ENCODE measurements at regions not wholly inside any gene's neighbourhood (a gene's known extent, or its start where the extent isn't known, plus 50 kb on each side); places are given as distances from the start of the nearest gene placed in this dataset.

DNA sequence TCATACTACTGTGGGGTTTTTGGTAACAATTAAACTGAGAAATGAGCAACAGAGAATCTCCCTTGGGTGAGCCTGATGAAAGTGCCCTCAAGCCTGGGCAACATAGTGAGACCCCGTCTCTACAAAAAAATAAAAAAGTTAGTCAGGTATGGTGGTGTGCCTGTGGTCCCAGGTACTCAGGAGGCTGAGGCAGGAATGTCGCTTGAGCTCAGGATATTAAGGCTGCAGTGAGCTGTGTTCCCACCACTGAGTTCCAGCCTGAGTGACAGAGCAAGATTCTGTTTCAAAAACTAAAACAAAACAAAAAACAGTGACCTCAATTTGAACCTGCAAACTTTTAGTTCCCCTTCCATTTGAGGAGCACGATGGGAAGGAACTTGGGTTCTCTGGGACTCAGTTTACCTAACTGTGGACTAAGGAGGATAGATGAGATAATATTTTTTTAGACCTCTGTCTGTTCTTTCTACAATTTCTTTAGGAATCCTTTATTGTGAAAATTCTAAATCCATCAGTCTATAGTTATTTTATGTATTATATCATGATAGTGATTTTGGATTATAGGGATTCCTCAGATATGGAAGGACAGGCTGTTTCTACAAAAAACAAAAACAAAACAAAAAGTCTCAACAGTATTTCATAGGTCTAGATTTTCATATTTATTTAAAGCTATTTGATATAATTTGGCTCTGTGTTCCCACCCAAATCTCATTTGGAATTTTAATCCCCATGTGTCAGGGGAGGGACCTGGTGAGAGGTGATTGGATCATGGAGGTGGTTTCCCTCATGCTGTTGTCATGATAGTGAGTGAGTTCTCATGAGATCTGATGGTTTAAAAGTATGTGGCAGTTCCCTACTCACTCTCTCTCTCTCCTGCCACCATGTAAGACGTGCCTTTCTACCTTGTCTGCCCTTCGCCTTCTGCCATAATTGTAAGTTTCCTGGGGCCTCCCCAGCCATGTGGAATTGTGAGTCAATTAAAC lies 178.6 kb downstream of the MYCN start:
- no peak for DNase-seq (ENCODE audit: low spot score)

DNA sequence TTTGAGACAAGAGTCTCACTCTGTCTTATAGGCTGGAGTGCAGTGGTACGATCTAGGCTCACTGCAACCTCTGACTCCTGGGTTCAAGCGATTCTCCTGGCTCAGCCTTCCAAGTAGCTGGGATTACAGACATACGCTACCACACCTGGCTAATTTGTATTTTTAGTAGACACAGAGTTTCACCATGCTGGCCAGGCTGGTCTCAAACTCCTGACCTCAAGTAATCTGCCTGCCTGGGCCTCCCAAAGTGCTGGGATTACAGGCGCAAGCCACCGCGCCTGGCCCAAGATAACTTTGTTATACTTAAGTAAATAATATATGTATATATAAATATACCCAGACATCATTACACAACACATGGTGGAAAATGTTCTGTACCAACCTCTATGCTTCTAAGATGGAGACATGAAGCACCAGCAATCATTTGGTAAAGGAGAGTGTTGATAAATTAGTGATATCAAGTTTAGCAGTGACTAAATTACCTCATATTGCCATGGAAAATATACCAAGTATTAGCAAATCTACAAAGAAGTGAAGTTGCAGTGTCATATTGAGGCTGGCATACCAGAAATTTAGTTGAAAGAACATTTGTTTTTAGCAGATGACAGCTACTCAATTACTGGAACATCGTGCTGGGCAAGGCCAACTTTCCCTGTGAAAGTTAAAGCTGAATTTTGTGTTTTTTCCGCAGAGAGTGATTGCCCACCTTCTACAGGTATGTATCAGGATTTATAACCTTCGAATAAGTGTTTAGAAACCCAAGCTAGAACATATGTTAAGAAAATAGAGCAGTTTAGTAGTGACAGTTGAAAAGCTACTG lies 177.7 kb downstream of the MYCN start:
- no peak for DNase-seq (ENCODE audit: low spot score)

DNA sequence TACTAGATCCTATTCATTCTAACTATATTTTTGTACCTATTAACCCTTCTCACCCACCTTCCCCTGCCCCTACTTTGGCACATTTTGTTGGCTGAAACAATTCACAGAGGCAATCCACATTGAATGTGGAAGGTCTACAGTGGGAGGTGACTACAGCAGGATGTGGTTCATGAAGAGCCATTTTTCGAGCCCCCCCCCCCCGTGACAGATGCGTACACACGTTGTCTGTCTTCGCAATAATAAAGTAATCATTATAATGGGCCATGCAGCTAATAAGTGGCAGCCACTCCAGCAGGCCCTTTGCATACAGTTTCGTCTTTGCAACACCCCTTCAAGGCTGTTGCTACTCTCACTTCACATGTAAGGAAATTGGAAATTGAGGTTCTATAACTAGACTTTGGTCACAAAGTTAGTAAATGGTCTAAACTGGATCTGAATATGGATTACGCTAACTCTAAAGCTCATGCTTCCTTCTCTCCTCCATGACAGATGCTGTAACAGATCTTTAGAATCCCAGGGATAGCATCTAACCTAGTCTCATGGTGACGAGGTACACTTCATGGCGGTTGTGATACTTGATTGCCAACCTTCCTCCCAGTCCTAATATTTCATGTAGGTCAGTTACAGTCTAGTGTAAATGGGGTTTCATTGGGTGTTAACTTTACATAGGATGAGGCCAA lies 176.8 kb downstream of the MYCN start:
- DNase-seq (ENCODE audit: low spot score), result no peak

DNA sequence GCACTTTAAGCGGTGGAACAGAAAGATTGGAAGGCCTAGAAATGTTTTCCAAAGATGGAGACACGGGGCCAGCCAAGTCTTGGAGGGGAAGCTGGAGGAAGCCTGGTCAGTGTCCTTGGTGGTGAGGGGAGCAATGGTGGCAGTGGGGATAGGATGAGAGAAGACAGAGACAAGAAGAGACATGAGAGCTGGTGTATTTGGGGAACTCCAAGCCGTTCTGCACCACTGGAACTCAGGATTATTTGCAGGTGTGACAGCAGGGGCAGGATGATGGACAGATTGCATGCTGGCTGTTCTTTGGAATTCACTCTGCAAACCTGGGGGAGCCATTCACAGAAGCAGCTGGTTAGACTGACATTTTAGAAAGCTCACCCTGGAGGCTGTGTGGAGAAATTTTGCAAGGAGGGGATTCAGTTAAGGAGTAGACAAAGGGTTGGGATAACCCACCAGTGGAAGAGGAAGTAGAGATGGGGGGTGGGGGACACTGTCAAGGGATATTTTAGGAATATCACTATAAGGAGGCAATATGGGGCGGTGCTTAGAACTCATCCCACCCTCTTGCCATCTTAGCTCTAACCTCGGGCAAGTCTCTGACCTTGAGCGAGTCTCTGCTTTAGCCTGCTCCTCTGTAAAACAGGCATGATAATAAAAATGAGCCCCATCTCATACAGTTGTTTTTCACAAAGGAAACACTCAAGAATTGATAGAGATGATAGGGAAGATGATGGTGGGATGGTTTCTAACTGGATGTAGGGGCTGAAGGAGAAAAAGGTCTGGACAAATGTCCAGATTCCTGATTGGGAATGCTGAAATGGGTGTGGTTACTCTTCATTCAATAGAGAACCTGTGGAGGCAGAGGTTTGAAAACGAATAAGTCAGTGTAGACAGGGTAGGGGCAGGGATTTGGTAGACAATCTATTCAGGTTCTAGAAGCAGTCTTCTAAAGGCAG lies 175.8 kb downstream of the MYCN start:
- DNase-seq (ENCODE audit: low spot score), result no peak

DNA sequence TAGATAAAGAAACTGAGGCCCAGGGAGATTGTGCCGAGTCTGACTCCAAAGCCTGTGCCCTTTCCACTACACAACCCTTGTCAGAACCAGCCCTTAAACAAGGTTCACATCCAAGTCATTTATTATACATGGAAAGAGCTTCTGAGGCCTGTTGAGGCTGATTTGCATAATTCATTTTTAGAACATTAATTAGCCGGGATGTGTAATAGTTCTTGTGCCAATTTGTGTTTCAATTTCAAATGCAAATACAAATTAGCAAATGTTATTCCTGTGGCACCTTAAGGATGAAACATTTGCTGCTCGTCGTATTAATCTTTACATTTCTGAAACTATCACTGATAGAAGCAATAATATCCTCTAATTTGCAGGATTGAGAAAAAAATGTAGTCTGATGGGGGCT lies 174.9 kb downstream of the MYCN start:
- no peak for DNase-seq (ENCODE audit: low spot score)

DNA sequence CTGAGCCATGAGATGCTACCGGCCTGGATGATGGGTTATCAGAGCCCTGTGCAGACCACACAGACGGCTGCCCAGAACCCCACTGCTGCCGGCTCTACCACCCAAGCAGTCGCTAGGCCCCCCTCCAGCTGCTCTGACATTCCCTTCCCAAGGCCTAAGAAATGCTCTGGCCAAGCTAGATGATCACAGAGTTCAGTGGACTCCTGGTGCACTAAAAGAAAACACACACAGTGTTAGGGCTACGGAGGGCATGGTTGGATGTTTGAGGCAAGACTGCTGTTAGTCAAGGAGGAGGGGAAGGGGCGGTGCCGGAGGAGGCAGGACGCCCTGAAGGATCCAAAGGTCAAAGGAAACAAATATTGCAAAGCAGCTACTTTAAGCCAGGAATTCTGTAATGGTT lies 174.5 kb downstream of the MYCN start:
- DNase-seq (ENCODE audit: low spot score), result no peak

DNA sequence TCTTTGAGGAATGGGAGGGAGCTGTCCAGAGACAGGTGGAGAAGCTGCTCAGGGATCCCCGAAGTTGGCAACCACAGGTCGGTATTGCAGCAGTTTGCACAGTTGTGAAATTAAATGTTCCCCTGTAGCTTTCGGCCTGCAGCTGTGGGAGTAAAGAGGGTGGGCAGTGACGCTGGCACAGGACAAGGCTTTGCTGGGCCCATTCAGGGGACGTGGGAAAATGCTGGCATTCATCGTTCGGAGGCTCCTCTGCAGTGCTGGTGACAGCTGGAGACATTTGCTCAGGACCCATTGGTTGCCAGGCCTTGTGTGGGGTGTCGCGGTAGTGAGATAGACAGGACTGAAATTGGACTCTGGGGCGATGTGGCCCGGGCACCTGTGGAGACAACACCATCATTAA lies 173.7 kb downstream of the MYCN start:
- DNase-seq (ENCODE audit: low spot score), result no peak

DNA sequence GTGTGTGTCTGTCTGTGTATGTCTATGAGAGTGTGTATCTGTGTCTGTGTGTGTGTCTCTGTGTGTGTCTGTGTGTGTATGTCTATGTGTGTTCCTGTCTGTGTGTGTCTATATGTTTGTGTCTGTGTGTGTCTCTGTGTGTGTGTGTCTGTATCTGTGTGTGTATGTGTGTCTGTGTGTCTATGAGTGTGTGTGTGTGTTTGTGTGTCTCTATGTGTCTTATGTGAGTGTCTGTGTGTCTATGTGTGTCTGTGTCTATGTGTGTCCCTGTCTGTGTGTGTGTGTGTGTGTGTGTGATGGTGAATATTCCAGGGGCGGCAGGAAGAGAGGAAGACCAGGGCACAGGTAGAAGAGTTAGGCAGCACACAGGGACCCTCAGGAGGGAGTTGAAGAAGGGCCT lies 173.2 kb downstream of the MYCN start:
- no peak for DNase-seq (ENCODE audit: low spot score)

DNA sequence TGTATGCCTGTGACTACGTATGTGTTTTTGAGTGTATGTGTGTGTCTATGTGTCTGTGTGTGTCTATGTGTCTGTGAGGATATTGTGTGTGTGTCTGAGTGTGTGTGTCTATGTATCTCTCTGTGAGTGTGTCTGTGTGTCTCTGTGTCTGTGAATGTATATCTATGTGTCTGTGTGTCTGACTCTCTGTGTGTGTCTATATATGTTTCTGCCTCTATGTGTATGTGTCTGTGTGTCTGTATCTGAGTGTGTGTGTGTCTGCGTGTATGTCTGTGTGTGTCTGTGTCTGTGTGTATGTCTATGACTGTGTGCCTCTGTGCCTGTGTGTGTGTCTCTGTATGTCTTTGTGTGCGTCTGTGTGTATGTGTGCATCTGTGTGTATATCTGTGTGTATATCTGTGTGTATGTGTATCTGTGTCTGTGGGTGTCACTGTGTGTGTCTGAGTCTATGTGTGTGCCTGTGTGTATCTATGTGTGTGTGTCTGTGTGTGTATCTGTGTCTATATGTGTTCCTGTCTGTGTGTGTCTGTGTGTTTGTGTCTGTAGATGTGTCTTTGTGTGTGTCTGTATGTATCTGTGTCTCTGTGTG lies 172.7 kb downstream of the MYCN start:
- DNase-seq (ENCODE audit: low spot score), result no peak

DNA sequence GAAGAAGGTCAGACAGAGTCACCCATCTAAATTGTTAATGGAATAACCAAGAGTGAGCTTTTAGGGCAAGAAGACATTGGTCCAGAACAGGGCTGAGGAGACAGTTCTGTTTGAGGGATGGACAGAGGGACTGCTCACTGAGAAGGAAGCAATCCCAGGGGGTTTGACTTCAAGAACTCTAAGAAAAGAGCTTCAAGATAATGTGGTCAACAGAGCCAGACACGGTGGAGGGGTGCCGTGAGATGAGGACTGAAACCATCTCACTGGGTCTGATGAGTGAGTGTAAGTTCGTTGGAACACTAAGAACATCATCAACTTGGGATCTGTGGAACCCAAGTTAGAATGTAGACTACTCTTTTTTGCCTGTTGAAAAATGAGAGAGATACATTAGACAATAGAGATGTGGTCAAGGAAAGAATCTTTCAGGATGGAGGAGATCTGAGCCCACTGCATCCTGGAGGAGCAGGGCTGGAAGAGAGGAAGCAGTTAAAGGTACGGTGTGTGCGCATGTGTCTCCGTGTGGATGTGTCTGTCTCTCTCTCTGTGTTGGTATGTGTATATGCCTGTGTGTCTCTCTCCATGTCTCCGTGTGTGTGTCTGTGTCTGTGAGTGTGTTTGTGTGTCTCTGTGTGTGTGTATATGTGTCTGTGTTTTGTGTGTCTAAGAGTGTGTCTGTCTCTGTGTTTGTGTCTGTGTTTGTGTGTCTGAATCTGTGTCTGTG lies 172.1 kb downstream of the MYCN start:
- DNase-seq (ENCODE audit: low spot score), result no peak

DNA sequence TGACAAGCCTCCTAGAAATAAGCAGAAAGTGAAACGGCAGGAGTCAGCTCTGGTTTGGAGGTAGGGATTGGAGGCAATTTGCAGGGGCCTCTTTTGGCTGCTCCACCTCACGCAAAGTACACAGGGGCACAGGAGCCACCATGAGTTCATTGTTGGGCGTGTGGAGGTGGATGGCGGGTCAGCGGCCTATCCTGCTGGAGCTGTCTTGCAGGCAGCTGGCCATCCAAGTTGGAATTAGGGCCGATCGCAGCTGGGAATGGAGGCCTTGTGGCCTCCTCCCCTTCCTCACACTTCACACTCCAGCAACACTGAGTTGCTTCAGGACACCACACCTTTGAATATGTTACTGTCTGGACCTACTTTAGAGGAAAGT lies 171.5 kb downstream of the MYCN start:
- DNase-seq (ENCODE audit: low spot score), result no peak

DNA sequence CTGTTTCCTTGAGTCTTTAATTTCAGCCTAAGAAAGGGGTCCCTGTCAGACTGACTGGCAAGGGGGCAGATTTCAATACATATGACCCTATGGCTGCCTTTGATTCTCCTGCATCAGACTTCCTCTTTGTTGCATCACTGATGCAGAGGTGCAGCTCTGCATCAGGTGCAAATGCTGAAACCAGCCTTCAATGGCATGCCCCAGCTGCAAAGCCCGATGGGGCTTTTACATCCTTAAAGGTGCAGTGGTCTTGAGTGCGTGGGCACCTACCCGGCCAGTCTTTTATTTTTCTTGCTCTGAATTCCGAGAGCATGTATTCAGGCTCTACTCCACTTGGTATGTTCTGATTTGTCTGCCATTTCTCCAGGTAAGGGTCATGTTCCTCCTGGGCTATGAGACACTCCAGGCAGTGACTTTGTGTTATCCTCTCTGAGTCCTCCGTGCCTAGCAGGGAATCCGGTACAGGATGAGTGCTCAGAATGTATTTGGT lies 169.5 kb downstream of the MYCN start:
- DNase-seq (ENCODE audit: low spot score), result no peak

DNA sequence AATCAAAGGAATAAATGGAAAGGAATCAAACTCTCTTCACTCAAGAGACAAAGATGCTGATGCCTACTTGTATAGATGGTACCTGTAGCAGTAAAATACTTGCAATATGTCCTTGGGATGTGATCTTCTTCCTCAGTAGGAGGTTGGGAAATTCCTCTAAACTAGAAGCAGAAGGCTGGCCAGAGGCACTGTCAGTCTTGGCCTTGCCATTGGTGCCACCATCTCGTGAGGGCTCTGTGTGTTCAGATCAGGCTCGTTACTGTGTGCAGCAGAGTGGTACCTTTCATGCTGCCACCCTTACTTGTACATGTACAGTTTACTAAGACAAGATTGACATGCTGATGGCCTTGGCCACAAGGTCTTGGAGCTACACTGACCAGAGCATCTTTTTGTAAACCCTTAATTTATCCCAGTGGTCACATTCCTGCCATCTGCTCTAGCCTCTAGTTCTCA lies 169.0 kb downstream of the MYCN start:
- DNase-seq (ENCODE audit: low spot score), result no peak

DNA sequence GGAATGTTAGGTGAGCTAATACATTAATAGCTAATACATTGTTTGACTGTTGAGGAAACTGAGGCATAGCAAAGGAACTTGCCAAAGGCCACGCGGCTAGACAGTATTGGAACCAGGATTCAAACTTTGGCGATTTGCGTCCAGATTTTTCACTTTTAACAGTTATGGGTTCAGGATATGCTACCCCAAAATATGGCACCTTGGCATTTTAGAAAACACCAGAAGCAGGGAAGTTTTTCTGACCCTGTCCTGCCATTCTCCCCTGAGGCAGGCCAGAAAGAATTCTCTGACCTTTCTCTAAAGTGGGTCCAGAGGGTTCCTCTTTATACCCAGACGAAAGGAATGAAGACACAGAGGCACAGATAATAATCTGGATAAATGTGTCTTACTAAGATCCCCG lies 166.9 kb downstream of the MYCN start:
- no peak for DNase-seq (ENCODE audit: low spot score)

DNA sequence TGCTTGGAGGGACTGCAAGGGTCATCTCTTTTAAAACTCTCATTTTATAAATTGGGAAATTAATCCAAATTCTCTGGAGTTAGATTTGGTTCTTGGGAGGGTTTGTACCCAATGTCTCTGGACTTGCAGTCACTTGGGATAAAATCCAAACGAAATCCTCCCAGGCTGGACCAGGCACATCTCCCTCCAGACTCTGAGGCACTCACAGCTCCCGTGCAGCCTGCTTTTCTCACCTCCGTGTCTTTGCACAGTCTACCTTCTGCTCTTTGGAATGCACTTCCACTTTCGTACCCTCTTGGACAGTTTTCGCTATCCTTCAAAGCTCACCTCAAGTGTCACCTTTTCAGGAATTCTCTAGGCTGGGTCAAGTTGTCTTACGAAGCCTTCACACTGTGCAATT lies 166.3 kb downstream of the MYCN start:
- no peak for DNase-seq (ENCODE audit: low spot score)

DNA sequence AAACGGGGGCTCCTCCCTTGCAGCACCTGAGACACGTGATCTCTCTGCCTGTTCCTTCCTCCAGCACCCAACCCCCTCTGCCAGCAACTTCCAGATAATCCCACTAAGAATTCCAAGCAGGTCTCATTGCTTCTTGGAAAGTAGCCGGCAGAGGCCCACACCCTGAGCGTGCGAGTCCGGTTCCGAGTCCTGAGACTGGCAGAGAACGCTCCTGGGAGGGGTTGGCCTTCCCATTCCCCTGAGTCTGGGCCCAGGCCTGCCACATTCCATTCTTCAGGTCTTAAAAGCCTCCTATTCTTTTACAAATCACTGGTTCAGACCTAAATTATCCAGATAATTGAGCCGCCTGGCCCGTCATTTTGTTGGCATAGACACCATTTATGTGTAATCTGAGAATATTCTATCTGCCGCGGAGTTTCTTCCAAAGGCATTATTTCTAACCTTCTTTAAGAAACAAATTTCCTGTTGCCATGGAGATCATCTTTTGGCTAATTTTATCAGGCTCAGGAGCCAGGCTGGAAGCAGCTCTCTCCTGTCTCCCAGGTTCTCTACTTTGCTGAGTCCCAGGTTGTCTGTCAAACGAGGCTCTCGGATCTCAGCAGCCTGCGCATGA lies 165.4 kb downstream of the MYCN start:
- DNase-seq (ENCODE audit: low spot score), result no peak

DNA sequence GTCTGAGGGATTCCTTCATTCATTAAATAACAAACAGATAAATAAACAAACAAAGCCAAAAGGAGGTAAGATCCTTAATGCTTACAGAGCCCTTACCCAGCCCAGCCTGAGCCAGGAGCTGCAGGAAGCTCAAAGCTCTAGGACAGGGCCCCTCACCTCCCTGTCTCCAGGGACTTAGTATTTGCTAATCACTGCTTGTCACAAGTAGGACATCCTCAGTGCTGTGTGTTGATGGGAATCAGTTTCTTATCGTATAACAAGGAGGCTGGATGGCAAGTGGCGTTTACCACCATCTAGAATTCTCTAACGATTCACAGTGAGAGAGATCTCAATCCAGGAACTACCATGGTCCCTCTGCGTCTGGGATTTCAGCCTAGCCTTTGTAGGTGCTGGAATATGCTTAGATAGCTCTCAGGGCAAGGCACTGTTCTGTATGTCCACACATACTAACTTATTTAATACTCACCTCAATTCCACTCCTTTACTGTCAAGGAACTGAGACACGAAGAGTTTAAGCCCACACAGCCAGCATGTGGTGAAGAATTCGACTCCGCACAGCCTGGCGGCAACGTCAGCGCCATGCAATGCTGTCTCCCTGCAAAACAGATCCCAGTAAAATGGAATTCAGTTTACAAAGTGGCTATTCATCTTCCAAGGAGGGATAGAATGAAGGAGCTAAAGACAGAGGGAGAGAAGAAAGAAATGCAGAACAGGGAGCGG lies 164.8 kb downstream of the MYCN start:
- no peak for DNase-seq (ENCODE audit: low spot score)

DNA sequence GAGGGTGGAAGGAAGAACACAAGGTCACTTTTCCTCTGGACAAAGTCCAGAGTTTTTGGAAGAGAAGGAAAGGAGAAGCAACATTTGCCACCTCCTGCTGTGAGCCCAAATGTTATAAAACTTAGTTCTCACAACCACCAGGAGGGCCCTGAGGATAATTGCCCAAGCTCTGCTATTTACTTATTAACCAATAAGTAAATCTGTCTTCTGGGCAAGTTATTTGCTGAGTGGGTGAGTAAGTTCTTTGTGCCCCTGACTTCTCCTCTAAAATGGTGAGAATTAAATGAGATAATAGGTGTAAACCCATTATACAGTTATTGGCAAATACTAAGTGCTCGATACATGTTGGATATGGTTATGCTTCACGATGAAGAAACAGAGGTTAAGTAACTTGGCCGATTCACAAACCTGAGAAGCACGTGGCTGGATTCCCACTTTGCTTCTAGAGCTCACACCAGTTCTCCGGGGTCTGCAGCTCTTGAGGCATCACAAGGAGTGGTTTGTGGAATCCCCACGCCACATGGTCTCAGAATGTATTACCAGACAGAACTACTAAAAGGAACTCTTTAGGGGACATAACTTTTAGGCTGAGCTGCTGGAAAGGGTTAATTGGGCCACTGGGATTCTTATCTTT lies 164.1 kb downstream of the MYCN start:
- no peak for DNase-seq (ENCODE audit: low spot score)
